H1 (cell line): ENCODE measurements at regions not wholly inside any gene's neighbourhood (a gene's known extent, or its start where the extent isn't known, plus 50 kb on each side); places are given as distances from the start of the nearest gene placed in this dataset.

Source experiments
- CTCF ChIA-PET: fragments of 300-600 bp; sonication (Branson Sonifier 250); formaldehyde crosslinking; loops from one replicate; lab custom pipeline; 2021; ENCODE audit not compliant: partially characterized antibody; lab: Charles Lee
- POLR2A ChIA-PET: fragments of 300-600 bp; sonication (Branson Sonifier 250); formaldehyde crosslinking; loops from one replicate; lab custom pipeline; 2021; ENCODE audit warnings: inconsistent platforms; ENCODE audit not compliant: partially characterized antibody; lab: Charles Lee
- DNase-seq, 2 experiments: peaks; one replicate each; pipeline versions ENCODE4 v3.0.0 to v3.0.0-alpha.2; 2010 to 2022; ENCODE audit warnings: low spot score in 2 of 2, low read depth in 1 of 2, mixed read lengths in 1 of 2
- FAIRE-seq: peaks from 2 replicates; lab custom pipeline; 2011; peaks lifted over from hg19 to GRCh38; lab: Jason Lieb, UNC
- H2AFZ ChIP-seq: 2 replicates; pipeline ENCODE4 v1.8.1; 2012; ENCODE audit warnings: low read length, inconsistent platforms
- H2AK5ac ChIP-seq: 2 replicates; pipeline ENCODE4 v1.6.1; 2013; ENCODE audit warnings: low read depth, low read length
- H2BK120ac ChIP-seq: replicated peaks from 2 replicates; pipeline ENCODE3; 2013; ENCODE audit warnings: low read depth, low read length, inconsistent platforms
- H2BK12ac ChIP-seq: 2 replicates; pipeline ENCODE4 v1.6.1; 2013; ENCODE audit warnings: low read depth, low read length
- H2BK15ac ChIP-seq: 2 replicates; pipeline ENCODE4 v1.6.1; 2013; ENCODE audit warnings: low read length
- H2BK20ac ChIP-seq: 2 replicates; pipeline ENCODE4 v1.6.1; 2013; ENCODE audit warnings: low read length
- H2BK5ac ChIP-seq: 2 replicates; pipeline ENCODE4 v1.6.1; 2013; ENCODE audit warnings: low read depth, low read length
- H3K14ac ChIP-seq: 2 replicates; pipeline ENCODE4 v1.6.1; 2013; ENCODE audit warnings: inconsistent platforms; ENCODE audit not compliant: insufficient read length
- H3K18ac ChIP-seq: 2 replicates; pipeline ENCODE4 v1.6.1; 2013; ENCODE audit warnings: low read length; ENCODE audit errors: extremely low read depth
- H3K23ac ChIP-seq: 2 replicates; pipeline ENCODE4 v1.6.1; 2013; ENCODE audit warnings: inconsistent platforms; ENCODE audit not compliant: insufficient read length
- H3K23me2 ChIP-seq: 2 replicates; pipeline ENCODE4 v1.6.1; 2013; ENCODE audit warnings: low read depth, low read length
- H3K27ac ChIP-seq: 2 replicates; pipeline ENCODE4 v1.6.1; 2011; ENCODE audit warnings: low read depth, low read length, inconsistent platforms
- H3K27me3 ChIP-seq, 4 experiments: replicated peaks in 1 of 4; 1 replicate in 1 of 4; 2 replicates in 3 of 4; pipeline versions ENCODE4 v1.6.1 to v1.8.1; 2011 to 2013; ENCODE audit warnings: low read length in 3 of 4, mild to moderate bottlenecking in 3 of 4, inconsistent platforms in 2 of 4, mixed read lengths in 2 of 4, moderate library complexity in 1 of 4; ENCODE audit not compliant: control insufficient read depth in 3 of 4, insufficient read depth in 3 of 4; ENCODE audit errors: extremely low read depth in 1 of 4
- H3K36me3 ChIP-seq, 4 experiments: 2 replicates each; pipeline versions ENCODE4 v1.6.1 to v1.8.1; 2011 to 2013; ENCODE audit warnings: mild to moderate bottlenecking in 4 of 4, low read length in 3 of 4, moderate library complexity in 2 of 4, control low read depth in 1 of 4, inconsistent platforms in 1 of 4; ENCODE audit not compliant: insufficient read depth in 4 of 4, control insufficient read depth in 2 of 4
- H3K4ac ChIP-seq: replicated peaks from 2 replicates; pipeline ENCODE3; 2013; ENCODE audit warnings: low read length, low read depth, mixed read lengths, inconsistent platforms; ENCODE audit not compliant: insufficient read length
- H3K4me1 ChIP-seq, 4 experiments: replicated peaks in 1 of 4; 1 replicate in 1 of 4; 2 replicates in 3 of 4; pipeline versions ENCODE4 v1.6.1 to v1.8.1; 2011 to 2013; ENCODE audit warnings: low read length in 3 of 4, inconsistent platforms in 2 of 4, mixed read lengths in 1 of 4; ENCODE audit not compliant: insufficient read depth in 4 of 4, control insufficient read depth in 3 of 4
- H3K4me2 ChIP-seq, 2 experiments: 2 replicates each; pipeline versions ENCODE4 v1.6.1 to v1.8.1; 2011 to 2013; ENCODE audit warnings: low read depth in 2 of 2, low read length in 2 of 2, control low read depth in 1 of 2, inconsistent platforms in 1 of 2, mild to moderate bottlenecking in 1 of 2; ENCODE audit not compliant: insufficient read depth in 1 of 2
- H3K4me3 ChIP-seq, 4 experiments: fragments of 200-600, 300-600 bp in 1 of 4; sonication (generic), shearing (Covaris generic), sonication (Bioruptor Twin) in 1 of 4; 2 replicates each; pipeline versions ENCODE4 v1.5.1 to v1.8.1; 2011 to 2016; ENCODE audit warnings: low read length in 4 of 4, low read depth in 3 of 4, control low read depth in 2 of 4, inconsistent platforms in 2 of 4, mild to moderate bottlenecking in 2 of 4, mixed read lengths in 1 of 4, moderate library complexity in 1 of 4; ENCODE audit not compliant: insufficient read depth in 2 of 4; ENCODE audit errors: extremely low read depth in 1 of 4
- H3K56ac ChIP-seq: replicated peaks from 2 replicates; pipeline ENCODE3; 2013; ENCODE audit warnings: low read depth, mild to moderate bottlenecking, mixed read lengths, low read length, inconsistent platforms; ENCODE audit not compliant: insufficient read length
- H3K79me1 ChIP-seq: 2 replicates; pipeline ENCODE4 v1.6.1; 2013; ENCODE audit warnings: low read depth, low read length, control low read depth
- H3K79me2 ChIP-seq, 2 experiments: 2 replicates each; pipeline versions ENCODE4 v1.6.1 to v1.8.1; 2012 to 2013; ENCODE audit warnings: low read length in 2 of 2, mild to moderate bottlenecking in 2 of 2, inconsistent platforms in 1 of 2; ENCODE audit not compliant: insufficient read depth in 2 of 2, control insufficient read depth in 1 of 2
- H3K9ac ChIP-seq, 4 experiments: replicated peaks in 1 of 4; 1 replicate in 1 of 4; 2 replicates in 3 of 4; pipeline versions ENCODE4 v1.6.1 to v1.8.1; 2011 to 2013; ENCODE audit warnings: low read depth in 3 of 4, low read length in 3 of 4, control low read depth in 2 of 4, mild to moderate bottlenecking in 2 of 4, moderate library complexity in 2 of 4, inconsistent platforms in 1 of 4; ENCODE audit errors: extremely low read depth in 1 of 4
- H3K9me3 ChIP-seq, 2 experiments: 2 replicates each; pipeline versions ENCODE4 v1.6.1 to v1.8.1; 2012 to 2013; ENCODE audit warnings: mild to moderate bottlenecking in 2 of 2, moderate library complexity in 2 of 2, control low read depth in 1 of 2, inconsistent platforms in 1 of 2, low read depth in 1 of 2, low read length in 1 of 2, mixed read lengths in 1 of 2; ENCODE audit not compliant: insufficient read depth in 2 of 2
- H4K20me1 ChIP-seq, 2 experiments: replicated peaks in 1 of 2; 2 replicates each; pipeline versions ENCODE3 to v1.8.1; 2011 to 2013; ENCODE audit warnings: inconsistent platforms in 2 of 2, low read length in 2 of 2, mild to moderate bottlenecking in 1 of 2; ENCODE audit not compliant: insufficient read depth in 2 of 2, control insufficient read depth in 1 of 2
- H4K5ac ChIP-seq: 2 replicates; pipeline ENCODE4 v1.6.1; 2013; ENCODE audit warnings: low read length, low read depth, mixed read lengths, inconsistent platforms; ENCODE audit not compliant: insufficient read length
- H4K8ac ChIP-seq: 2 replicates; pipeline ENCODE4 v1.8.0; 2013; ENCODE audit warnings: mild to moderate bottlenecking, moderate library complexity, low read length, inconsistent platforms; ENCODE audit not compliant: insufficient read depth; ENCODE audit errors: extremely low read depth
- H4K91ac ChIP-seq: replicated peaks from 2 replicates; pipeline ENCODE3; 2013; ENCODE audit warnings: low read length, mixed read lengths, inconsistent platforms; ENCODE audit not compliant: insufficient read length
- BACH1 ChIP-seq: IDR thresholded peaks from 2 replicates; pipeline ENCODE4 v1.6.1; 2012; ENCODE audit warnings: low read length, improper control_type of control experiment
- BRCA1 ChIP-seq: IDR thresholded peaks from 2 replicates; pipeline ENCODE4 v1.6.1; 2012; ENCODE audit warnings: low read depth, low read length, improper control_type of control experiment
- CHD2 ChIP-seq: IDR thresholded peaks from 2 replicates; pipeline ENCODE4 v1.6.1; 2012; ENCODE audit warnings: low read length, improper control_type of control experiment
- JUND ChIP-seq: IDR thresholded peaks from 2 replicates; pipeline ENCODE4 v1.6.1; 2011; ENCODE audit warnings: mild to moderate bottlenecking, improper control_type of control experiment, low read length
- MAX ChIP-seq: IDR thresholded peaks from 2 replicates; pipeline ENCODE4 v1.6.1; 2012; ENCODE audit warnings: inconsistent platforms
- PHF8 ChIP-seq: fragments of 200-600 bp; sonication (generic); conservative IDR thresholded peaks from 2 replicates; pipeline ENCODE4 v1.7.1; 2012; ENCODE audit warnings: low read depth, mild to moderate bottlenecking, inconsistent platforms, low read length, moderate library complexity
- SIX5 ChIP-seq: IDR thresholded peaks from 2 replicates; pipeline ENCODE4 v1.6.1; 2011; ENCODE audit warnings: mild to moderate bottlenecking, low read depth, low read length
- TAF7 ChIP-seq: optimal IDR thresholded peaks from 2 replicates; pipeline ENCODE3; 2011; ENCODE audit warnings: low read depth, mild to moderate bottlenecking, inconsistent platforms, low read length, moderate library complexity, borderline replicate concordance
- WGBS, 2 experiments: shearing (Covaris generic) in 1 of 2; methylation state at CpG; one replicate each; pipeline versions ENCODE4 v1.1.6 to v1.1.7; 2013 to 2015; ENCODE audit warnings: low lambda C conversion rate in 2 of 2, mixed read lengths in 2 of 2, inconsistent platforms in 1 of 2, low coverage in 1 of 2, missing lambda C conversion rate in 1 of 2; ENCODE audit not compliant: insufficient replicate concordance in 2 of 2, insufficient coverage in 1 of 2, insufficient read length in 1 of 2; ENCODE audit errors: extremely low coverage in 1 of 2, missing lambda C conversion rate in 1 of 2; 5-methylcytosine and 5-hydroxymethylcytosine counted together
- TF ChIP-seq, protein P1 (sequence below), 3 experiments: IDR thresholded peaks; 1 replicate in 2 of 3; 2 replicates in 1 of 3; pipeline versions ENCODE4 v1.5.1 to v1.6.1; 2011; ENCODE audit warnings: low read length in 3 of 3, mild to moderate bottlenecking in 3 of 3, inconsistent platforms in 2 of 3, low read depth in 1 of 3, moderate library complexity in 1 of 3; ENCODE audit not compliant: insufficient read depth in 1 of 3; ENCODE audit errors: control extremely low read depth in 1 of 3

- H2BK15ac ChIP-seq, result no peak overlapping the region
- no peak for FAIRE-seq
- no peaks in the 10 kb centered on the region for H3K79me2 ChIP-seq
- H3K23me2 ChIP-seq, result no peaks in the 10 kb centered on the region
- no peak overlapping the region for H3K27ac ChIP-seq
- no peak overlapping the region for H3K56ac ChIP-seq
- H2BK20ac ChIP-seq, result no peak overlapping the region
- H4K91ac ChIP-seq, result no peak overlapping the region
- POLR2A ChIA-PET, result no interaction called here
- H2BK120ac ChIP-seq, result no peak overlapping the region
- H4K8ac ChIP-seq, result no peak overlapping the region
- no peaks in the 10 kb centered on the region for H3K27me3 ChIP-seq
- no peak overlapping the region for H2AFZ ChIP-seq
- H4K20me1 ChIP-seq, result no peaks in the 10 kb centered on the region
- no peak overlapping the region for H4K5ac ChIP-seq
- no peak for TF ChIP-seq MAX
- no peak for TF ChIP-seq BACH1
- TF ChIP-seq, protein P1, sequence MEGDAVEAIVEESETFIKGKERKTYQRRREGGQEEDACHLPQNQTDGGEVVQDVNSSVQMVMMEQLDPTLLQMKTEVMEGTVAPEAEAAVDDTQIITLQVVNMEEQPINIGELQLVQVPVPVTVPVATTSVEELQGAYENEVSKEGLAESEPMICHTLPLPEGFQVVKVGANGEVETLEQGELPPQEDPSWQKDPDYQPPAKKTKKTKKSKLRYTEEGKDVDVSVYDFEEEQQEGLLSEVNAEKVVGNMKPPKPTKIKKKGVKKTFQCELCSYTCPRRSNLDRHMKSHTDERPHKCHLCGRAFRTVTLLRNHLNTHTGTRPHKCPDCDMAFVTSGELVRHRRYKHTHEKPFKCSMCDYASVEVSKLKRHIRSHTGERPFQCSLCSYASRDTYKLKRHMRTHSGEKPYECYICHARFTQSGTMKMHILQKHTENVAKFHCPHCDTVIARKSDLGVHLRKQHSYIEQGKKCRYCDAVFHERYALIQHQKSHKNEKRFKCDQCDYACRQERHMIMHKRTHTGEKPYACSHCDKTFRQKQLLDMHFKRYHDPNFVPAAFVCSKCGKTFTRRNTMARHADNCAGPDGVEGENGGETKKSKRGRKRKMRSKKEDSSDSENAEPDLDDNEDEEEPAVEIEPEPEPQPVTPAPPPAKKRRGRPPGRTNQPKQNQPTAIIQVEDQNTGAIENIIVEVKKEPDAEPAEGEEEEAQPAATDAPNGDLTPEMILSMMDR (IDR thresholded peaks at IDR 0.05; ENCODE audit: control extremely low read depth in 1 of 3, insufficient read depth in 1 of 3, low read depth in 1 of 3, low read length in 3 of 3), result no peak
- TF ChIP-seq TAF7, result no peak
- TF ChIP-seq BRCA1, result no peak
- TF ChIP-seq CHD2, result no peak
- TF ChIP-seq JUND, result no peak
- no peak for TF ChIP-seq SIX5
- no peak for TF ChIP-seq PHF8
- no peak overlapping the region for H3K9ac ChIP-seq
- no peak overlapping the region for H2AK5ac ChIP-seq
- H3K4ac ChIP-seq, result no peak overlapping the region
- H2BK5ac ChIP-seq, result no peak overlapping the region
- CTCF ChIA-PET, result no interaction called here
- no peak overlapping the region for H3K14ac ChIP-seq
- no peak overlapping the region for H3K4me3 ChIP-seq
- WGBS, 2 experiments, result 80% methylated on average over 1 of the region's 1 CpG; no CpG with 5 or more reads in 1 of the 2 experiments
- no peak overlapping the region for H3K18ac ChIP-seq
- H3K4me1 ChIP-seq, result peaks cover 0 to 8% (median 5%) of the 10 kb centered on the region in 4 experiments
- no peak overlapping the region for H3K23ac ChIP-seq
- no peaks in the 10 kb centered on the region for H3K36me3 ChIP-seq
- H3K4me2 ChIP-seq, result no peak overlapping the region
- no peaks in the 10 kb centered on the region for H3K9me3 ChIP-seq
- no peaks in the 10 kb centered on the region for H3K79me1 ChIP-seq
- H2BK12ac ChIP-seq, result no peak overlapping the region
- DNase-seq, result no peak
Observed at GRCh38 chr22:34225278-34225677, 305.0 kb upstream of the LARGE1 start.
